Muscle of back (tissue), 3 donors: ENCODE measurements at regions not wholly inside any gene's neighbourhood (a gene's known extent, or its start where the extent isn't known, plus 50 kb on each side); places are given as distances from the start of the nearest gene placed in this dataset.
"Not testable (repeated sequence)": the region's sequence is repeated elsewhere in the genome, so short reads cannot be mapped to it uniquely, and the experiment has no call there.

Experiments
- DNase-seq, 3 donors: peaks; one replicate each; pipeline versions ENCODE4 v3.0.0 to v3.0.0-alpha.2; 2013

DNA sequence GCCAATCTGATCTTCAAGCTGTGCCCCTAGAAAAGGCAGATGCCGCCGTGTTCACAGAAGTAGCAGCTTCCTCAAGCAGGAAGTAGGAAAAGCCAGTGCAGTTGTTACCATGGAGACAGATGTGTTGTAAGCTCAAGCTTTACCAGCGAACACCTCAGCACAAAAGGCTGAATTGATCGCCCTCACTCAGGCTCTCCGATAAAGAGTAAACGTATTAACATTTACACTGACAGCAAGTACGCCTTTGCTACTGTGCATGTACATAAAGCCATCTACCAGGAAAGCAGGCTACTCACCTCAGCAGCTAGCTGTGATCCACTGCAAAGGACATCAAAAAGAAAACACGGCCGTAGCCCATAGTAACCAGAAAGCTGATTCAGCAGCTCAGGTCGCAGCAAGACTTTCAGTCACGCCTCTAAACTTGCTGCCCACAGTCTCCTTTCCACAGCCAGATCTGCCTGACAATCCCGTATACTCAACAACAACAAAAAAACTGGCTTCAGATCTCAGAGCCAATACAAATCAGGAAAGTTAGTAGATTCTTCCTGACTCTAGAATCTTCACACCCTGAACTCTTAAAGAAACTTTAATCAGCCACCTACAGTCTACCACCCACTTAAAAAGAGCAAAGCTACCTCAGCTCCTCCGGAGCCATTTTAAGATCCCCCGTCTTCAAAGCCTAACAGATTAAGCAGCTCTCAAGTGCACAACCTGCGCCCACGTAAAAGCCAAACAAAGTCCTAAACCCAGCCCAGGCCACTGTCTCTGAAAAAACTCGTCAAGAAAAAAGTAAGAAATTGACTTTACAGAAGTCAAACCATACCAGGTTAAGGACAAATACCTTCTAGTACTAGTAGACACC is 160.0 kb downstream of the DEFB131A start:
- DNase-seq: peak in 2 of 3 donors; percentile 60 to 78

DNA sequence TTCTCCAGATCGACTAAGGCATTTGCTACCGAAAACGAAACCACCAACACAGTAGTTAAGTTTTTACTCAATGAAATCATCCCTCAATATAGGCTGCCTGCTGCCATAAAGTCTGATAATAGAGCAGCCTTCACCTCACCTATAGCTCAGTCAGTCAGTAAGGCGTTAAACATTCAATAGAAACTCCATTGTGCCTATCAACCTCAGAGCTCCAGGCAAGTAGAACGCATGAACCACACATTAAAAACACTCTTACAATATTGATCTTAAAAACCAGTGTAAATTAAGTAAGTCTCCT is 160.6 kb downstream of the DEFB131A start:
- peak in 1 of 3 donors; percentile 5 for DNase-seq

DNA sequence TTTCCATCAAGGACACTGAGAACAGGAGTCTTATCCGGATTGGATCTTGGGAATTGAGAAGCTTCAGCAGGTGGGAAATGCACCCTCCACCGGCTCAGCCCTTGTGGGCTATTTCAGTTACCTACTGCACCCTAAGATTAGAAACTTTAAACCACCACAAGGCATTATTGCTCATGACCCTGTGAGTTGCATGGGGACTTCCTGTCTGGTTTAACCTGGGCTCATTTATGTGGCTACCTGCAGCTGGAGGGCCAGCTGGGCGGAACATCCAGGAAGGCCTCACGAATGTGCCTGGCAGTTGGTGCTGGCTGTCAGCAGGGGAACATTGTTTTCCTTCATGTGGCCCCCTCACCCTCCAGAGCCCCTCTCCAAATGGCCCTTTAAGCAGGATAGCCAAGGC is 164.1 kb downstream of the DEFB131A start:
- no peak for DNase-seq

DNA sequence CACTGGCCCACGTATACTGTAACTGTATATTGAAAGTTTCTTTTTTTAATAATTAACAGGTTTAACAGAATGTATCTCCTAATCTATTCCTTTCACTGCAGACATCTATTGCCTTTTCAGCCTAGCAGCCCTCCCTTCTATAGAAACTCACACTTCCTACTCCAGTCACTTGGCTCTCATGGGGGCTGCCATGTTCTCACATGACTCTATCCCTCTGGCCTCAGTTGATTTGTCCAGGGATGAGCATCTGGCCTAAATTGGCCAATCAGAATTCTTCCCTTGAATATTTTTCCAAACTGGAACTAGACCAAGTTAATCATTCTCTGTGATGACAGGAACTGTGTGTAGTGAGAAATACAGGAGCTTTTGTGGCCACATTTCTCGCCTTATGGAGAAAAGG is 166.1 kb downstream of the DEFB131A start:
- not testable (repeated sequence) for DNase-seq

DNA sequence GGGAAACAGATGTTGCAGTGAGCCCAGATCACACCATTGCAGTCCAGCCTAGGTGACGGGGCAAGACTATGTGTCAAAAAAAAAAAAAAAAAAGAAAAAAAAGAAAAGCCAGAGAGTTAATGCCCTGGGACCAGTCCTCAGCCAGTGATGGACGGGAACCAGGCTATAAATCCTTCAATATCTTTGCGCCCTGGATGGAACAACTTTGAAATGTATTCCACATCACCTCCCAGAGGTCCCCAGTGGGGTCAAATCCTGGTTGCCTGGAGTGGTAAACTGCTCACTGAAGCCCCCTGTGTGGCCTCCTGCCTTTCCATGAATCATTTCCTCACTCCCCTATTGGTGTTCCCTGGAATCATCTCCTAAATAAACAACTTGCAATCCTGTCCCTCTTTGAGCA is 166.9 kb downstream of the DEFB131A start:
- DNase-seq: no peak

DNA sequence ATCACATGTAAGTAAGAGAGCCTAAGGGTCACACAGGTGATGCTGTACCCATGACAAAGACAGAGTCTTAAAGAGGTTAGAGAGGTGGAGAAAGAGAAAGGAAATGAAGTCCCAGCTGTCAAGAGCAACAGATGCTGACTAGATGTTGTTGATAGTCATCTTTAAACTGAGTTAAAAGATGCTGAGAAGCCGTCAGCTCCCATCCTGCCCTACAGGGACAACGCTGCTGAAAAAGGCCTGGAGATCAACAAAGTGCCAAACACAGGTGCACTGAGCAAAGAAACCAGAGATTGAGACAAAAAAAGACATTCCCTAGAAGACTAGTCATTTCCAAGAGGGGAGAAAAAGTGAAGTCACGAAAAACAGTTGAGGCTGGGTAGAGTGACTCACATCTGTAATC is 145.0 kb upstream of the DRD5 start:
- DNase-seq: not testable (repeated sequence)

DNA sequence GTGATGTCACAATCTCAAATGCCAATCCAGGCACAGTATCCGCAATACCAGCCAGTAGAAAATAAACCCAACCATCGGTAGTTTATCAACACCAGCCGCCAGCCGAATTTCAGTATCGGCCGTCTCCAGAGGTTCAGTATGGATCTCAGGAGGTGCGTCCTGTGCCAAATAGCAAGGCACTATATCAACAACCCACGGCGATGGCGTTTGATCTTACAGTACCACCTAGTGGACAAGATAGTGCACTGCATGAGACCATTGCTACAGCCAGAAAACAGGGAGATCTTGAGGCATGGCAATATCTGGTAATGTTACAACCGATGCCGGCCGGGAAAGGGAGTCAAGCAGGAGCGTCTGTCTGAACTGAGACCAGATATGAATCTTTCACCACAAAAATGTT is 121.8 kb upstream of the DRD5 start:
- peak in 1 of 3 donors; percentile 10 for DNase-seq

DNA sequence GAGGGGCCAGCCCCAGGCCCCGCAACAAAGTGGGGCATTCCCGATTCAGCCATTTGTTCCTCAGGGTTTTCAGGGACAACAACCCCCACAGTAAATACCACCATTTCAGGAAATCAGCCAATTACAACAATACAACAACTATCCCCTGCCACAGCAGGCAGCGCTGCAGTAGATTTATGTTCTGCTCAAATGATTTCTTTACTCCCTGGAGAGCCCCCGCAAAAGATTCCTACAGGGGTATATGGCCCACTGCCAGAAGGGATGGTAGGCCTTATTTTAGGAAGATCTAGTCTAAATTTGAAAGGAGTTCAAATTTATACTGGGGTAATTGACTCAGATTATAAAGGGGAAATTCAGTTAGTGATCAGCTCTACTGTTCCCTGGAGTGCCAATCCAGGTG is 120.5 kb upstream of the DRD5 start:
- DNase-seq: not testable (repeated sequence)

DNA sequence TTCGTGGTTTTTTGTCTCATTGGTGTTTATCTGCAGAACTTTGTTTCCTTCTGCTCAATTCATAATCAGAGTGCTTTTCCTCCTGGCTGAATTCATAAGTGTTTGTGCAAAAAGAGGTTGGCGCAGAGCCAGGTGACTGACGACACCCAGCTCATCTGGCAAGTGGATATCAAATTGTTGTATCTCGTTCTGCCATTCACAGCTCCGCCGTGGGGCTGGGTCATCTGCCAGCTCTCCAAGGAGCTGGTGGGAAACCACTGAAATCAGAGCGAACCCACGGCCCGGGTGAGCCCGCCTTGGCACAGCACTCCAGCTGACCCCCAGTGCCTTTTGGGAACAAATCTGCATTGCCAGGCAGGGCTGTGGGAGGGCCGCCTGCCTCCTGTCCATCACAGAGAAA is 110.7 kb upstream of the DRD5 start:
- DNase-seq: peak in 1 of 3 donors; percentile 43

DNA sequence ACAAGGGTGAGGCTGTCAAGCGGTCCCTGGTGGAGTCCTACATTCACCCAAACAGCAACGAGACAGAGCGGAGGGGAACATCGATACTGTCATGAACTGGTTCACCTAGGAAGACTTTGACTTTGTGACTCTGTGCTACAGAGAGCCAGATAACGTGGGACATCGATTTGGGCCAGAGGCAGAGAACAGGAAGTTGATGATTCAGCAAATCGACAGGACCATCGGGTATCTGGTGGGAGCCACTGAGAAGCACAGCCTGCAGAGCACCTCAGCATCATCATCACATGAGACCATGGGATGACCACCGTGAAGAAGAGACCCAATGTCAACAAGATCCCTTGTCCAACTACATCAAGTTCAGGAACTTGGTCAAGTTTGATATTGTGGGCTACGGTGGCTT is 104.1 kb upstream of the DRD5 start:
- DNase-seq: not testable (repeated sequence)

DNA sequence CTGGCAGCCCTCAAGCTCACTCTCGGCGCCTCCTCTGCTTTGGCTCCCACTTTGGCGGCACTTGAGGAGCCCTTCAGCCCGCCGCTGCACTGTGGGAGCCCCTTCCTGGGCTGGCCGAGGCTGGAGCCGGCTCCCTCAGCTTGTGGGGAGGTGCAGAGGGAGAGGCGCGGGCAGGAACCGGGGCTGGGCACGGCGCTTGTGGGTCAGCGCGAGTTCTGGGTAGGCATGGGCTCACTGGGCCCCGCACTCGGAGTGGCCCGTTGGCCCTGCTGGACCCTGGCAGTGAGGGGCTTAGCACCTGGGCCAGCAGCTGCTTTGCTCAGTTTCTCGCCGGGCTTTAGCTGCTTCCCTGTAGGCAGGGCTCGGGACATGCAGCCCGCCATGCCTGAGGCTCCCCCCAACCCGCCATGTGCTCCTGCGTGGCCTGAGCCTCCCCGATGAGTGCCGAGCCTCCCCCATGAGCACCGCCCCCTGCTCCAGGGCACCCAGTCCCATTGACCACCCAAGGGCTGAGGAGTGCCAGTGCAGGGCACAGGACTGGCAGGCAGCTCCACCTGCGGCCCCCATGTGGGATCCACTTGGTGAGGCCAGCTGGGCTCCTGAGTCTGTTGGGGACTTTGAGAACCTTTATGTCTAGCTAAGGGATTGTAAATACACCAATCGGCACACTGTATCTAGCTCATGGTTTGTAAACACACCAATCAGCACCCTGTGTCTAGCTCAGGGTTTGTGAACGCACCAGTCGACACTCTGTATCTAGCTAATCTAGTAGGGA is 101.5 kb upstream of the DRD5 start:
- DNase-seq: no peak

DNA sequence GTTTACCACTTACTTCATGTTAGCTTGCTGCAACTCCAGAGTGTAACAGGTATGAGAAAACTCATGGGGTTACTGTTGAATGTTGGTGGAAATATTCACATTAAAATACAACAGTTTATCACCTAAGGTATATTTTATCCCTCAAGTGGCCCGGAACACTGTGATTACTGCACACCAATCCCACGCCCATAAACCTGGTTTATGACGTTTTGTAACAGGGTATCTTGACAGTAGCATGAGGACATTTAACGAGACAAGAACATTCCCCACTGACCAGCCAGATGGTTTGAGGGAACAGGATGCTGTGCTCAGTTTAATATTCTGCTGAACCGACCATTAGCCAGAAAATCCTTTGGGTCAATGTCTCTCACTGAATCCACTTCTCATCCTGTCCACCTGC is 98.3 kb upstream of the DRD5 start:
- not testable (repeated sequence) for DNase-seq

DNA sequence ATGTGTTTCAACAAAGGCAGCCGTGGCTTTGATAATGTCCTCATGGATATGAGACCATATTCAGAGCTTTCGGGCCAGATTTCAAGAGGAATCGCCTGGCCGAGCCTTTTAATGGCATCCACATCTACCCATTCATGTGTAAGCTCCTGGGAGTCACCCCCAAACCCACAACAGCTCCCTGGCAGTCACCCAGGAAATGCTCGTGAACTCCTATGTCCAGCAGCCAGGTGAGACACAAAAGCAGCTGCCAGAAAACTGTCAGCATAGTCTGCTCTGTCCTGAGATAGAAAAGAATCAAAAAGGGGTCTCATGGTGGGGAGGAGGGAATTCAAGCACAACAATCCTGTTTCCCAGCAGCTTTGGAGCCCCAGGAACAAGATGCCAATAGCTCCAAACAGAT is 96.4 kb upstream of the DRD5 start:
- DNase-seq: not testable (repeated sequence)

DNA sequence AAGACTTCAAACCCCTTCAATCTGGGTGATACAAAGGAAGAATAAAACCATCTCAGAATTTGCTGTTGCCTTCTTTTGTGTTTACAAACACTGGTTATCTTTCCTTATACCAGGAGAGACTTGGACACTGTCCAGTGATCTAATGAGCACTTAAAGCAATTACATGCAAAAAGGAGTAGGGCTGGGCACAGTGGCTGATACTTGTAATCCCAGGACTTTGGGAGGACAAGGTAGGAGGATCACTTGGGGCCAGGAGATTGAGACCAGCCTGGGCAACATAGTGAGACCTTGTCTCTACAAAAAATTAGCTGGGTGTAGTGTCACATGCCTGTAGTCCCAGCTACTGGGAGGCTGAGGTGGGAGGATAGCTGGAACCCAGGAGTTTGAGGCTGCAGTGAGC is 95.7 kb upstream of the DRD5 start:
- no peak for DNase-seq

DNA sequence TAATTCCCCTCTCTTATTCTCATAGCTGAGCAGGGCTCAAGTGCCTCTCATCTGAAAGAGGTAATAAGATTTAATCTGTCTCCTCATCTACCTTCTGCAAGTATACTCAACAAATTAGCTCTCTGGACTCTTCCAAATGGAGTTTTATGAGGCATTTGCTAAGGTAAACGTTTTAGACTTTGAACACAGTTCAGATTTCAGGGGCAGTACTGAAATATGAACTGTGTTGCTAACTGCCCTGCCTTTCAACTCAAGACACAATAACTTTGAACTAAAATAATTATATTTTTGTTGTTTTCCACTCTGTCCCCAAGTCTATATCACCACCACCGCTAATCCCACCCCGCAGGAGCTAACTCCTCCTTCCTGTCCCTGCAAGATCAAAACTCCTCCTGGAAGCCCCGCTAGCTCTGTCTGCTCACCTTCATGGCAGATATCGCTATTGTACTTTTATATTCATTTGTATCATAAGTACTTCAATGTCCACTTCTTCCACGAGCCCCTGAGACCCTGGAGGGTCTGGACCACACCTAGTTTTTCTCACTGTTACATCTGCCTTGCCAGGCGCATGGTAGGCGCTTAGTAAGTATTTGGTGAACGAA is 90.7 kb upstream of the DRD5 start:
- DNase-seq: peak in 1 of 3 donors; percentile 22

DNA sequence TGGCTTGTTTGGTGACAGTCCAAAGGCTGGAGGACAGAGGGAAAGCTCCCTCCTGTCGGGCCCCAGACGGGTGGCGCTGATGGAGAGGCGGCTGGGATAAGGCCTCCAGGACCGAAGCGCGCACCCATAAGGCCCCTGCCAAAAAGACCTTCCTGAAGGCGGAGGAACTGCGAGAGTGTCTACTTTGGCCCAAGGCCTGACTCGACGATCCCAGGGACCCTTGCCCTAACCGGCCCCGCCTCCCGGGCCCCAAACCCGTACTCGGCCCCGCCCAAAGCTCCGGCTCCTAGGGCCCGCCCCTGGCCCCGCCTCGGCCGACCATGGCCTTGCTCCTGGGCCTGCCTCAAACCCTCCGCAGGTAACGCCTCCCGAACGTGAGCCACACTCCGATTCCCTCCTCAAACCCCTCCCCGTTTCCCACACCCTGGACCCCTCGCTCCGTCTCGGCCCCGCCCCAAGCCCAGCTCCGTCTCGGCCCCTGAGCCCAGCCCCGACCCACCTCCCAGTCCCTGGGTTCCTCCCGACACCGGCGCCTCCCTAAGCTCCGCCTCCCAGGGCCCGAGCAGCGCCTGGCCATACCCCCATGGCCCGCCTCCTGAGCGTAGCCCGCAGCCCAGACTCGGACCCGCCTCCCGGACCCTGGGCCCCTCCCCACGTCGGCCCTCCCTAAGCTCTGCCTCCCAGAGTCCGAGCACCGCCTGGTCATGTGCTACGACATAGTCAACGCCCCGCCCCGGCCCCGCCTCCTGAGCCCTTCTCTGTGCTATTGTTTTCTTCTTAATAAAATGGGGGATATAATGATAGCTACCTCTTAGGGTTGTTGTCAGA is 90.0 kb upstream of the DRD5 start:
- DNase-seq: peak; percentile 89 to 99 (median 94)

DNA sequence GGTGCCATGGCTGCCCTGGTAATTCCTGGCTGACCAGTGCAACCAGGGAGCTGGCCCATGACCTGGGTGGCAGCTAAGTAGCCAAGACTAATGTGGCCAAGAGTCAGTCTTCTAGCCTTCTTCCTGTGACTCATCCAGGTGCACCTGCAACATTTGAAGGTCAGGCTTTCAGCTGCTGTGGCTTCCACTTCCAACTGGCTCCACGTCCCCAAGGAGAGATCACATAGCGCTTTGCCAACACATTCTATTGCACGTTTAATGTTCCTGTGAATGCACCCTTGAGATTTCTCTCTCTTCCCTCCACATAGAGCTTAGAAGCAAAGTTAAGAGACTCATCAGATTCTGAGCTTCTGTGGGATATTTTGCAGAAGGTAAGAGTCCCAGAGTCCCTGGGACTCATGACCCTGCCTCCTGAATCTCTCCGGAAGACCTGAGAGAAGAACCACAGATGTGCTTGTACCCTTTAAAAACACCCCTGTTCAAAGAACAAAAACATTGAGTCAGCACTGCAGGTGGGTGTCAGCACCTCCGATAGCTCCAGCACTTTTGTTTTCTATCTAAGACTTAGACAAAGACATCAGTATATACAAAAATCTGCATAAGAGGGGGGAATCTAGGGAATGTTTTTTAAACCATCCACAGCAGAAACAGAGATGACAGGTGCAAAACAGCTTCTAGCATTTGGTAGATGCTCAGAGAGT is 88.5 kb upstream of the DRD5 start:
- peak in 1 of 3 donors; percentile 13 for DNase-seq

DNA sequence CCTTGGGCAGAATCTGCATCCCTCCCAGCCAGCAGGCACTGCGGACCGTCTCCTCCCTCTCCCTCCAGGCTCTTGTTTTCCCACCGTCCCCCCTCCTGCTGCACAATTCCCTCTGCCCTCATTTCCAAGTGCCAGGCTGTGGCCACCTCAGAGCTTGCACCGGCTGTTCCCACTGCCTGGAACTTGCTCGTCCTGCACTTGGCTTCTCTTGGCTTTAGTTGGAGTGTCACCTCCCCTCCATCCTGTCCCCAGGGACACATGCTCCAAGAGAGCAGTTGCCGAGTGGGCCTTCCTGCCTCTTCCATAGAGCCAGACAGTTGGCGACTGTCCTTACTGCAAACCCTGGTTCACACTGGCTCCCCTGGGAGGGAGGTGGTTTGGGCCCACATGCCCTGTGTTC is 87.0 kb upstream of the DRD5 start:
- peak in 1 of 3 donors; percentile 13 for DNase-seq

DNA sequence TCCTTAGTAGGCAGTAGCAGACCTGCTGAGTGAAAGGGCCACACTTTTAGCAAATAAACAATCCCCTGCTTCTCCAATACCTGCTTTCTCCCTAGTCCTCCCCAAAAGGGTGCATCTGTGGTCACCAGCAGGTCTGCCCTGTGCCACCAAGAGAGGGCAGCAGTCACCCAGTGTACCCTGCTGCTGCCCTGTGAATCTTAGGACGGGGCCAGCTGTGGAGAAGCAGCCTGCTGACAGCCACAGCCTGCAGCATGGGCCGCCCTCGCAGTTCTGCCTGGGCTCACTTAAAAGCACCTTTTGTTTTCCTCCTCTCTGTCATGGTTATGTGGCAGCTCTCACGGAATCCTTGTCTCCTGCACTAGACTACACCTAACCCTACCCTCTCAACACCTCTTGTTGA is 85.4 kb upstream of the DRD5 start:
- DNase-seq: peak in 1 of 3 donors; percentile 33

DNA sequence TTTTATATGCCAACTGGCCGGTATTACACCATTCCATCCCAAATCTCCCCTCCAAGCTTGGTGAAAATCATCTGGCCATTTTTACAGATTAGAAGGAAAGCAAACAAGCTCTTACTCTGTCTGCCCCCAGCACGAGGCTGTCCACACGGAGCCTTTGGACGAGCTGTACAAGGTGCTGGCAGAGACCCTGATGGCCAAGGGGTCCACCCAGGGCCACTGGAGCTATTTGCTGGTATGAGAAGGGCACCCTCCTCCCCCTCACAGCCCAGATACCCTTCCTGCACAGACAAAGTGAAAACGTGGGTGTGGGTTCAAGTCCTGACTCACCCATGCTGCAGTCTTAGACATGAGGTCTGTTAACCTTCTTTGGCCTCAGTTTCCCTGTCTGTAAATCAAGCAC is 84.9 kb upstream of the DRD5 start:
- DNase-seq: not testable (repeated sequence)

DNA sequence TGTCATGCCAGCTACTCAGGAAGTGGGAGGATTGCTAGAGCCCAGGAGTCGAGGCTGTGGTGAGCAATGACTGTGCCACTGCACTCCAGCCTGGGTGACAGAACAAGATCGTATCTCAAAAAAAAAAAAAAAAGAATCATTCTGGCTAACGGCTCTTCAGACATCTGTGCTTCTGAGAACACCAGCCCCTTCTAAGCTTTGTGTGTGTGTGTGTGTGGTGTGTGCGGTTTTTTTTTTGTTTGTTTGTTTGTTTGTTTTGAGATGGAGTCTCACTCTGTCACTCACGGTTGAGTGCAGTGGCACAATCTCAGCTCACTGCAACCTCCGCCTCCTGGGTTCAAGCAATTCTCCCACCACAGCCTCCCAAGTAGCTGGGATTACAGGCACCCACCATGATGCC is 79.4 kb upstream of the DRD5 start:
- not testable (repeated sequence) for DNase-seq
